ENCODE measurements at regions not wholly inside any gene's neighbourhood (a gene's known extent, or its start where the extent isn't known, plus 50 kb on each side); places are given as distances from the start of the nearest gene placed in this dataset.
"Not testable (repeated sequence)": the region's sequence is repeated elsewhere in the genome, so short reads cannot be mapped to it uniquely, and the experiment has no call there.

DNA sequence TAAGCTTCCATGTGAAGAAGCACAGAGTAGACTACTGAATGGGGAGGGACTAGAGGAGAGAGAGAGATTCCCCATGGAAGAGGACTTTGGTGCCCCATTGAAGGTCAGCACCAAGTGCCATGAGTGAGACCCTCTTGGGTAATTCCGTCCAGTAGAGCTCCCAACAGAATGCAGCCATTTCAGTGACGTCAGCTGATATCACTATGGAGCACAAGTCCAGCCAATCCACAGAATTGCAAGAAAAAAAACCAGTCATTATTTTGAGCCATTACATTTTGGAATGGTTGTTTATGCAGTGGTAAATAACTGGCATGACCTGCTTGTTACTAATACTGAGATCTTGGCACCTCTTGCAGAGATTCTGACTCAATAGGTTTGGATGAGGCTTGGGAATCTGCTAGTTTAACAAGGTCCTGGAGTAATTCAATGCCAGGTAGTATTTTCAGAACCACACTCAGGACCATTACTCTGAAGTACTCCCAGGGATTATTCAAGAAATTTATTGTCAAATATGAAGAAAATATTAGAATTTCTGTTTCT is 52.6 kb upstream of the SP8 start:
- no peak for DNase-seq

DNA sequence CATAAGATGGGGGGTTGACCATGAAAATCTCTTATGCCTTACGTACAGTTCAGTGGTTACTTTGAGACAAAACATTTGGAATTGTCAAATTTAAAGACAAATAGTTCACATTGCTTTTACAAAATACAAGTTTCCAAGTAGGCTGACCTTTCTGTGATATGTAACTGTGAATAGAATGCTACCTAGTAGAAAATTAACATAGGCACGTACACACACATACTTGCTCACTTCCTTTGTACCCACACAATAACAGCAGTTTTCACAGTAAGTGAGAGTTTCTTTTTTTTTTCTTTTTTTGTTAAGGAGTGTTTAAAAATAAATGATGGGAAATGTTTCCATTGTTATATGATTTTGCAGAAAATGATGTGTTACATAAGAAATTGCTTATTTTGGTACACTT is 53.3 kb upstream of the SP8 start:
- DNase-seq = no peak

DNA sequence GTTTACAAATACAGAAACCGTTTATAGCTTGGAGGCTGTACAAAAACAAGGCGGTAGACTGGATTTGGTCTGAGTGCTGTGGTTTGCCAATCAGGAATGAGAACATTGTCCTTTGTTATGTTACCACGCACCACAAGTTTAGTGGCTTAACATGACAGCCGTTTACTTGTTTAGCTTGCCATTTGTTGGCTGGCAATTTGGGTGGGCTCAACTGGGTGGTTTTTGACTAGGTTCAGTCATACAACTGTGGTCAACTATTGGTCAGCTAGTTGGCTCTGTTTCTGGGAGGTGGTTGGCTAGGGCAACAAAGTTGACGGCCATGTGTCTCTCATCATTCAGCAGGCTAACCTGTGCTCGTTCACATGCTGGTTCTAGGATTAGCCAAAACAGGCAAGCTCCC is 60.1 kb upstream of the SP8 start:
- no peak for DNase-seq

DNA sequence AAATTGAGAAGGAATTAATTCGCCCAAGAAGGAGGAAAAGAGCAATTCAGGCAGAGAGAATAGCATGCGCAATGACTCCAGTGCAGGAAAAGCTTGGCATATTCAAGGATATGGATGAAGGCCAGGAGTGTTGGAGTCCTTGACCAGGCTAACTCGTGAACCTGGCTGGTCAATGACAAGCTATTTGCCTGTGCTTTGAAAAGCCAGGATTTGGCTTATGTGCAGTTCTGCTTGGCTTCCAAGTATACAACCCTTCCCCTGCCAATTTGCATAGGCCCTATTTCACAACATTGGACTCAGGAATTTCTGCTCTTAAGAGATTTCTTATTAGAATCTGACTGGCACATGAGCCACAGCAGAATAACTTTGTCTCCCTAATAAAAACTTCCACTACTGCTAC is 72.3 kb upstream of the SP8 start:
- no peak for DNase-seq

DNA sequence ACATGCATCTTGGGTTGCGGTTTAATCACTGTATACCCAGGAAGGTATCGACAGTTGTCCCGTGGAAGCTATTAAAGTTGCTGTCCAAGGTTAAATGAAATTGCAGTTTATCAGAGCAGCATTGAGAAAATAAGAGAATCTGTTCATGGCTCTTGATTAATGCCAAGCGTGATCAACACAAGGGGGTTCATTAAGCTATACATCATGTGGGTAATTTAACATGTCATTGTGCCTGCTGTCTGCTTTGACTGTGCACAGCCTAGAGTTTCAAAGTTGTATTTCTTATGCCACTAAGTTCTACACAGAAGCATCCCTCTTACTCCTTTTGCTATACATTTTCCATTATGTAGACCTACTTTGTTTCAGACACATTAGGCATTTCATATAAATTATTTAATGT is 74.8 kb upstream of the SP8 start:
- DNase-seq = no peak

DNA sequence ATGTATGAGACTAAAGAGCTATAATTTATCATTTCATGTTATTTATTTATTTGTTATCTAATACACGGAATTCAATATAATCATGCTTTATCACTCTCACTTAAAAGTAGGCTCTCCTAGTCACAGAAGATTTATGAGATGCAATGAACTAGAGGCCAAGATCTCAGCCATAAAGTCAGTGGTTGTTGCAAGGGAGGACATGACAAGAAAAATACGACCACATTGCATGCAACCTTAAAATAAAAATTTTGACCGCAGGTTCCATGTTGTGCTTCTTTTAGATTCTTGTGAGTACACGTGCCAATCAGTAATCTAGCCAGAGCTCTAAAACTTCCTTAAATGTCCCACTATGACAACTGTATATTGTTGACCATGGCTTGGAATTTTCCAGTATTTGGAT is 75.9 kb upstream of the SP8 start:
- DNase-seq = no peak

DNA sequence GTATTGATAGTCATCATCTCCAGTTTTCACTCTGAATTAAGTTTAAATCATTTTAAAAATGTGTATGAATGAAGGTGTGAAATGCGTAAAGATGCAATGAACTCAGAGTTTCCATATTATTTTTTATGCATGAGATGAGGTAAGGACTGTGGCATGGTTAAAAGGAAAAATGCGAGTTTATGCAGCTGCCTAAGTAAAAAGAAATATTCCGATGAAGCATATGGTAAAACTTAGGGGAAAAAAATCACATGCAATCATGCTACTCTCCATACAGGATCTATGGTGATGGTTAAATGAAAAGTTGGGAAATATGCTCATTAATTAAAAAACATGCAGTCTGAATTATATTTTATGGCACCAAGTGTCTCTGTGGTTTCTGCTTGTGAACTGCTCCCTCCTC is 77.5 kb upstream of the SP8 start:
- no peak for DNase-seq

DNA sequence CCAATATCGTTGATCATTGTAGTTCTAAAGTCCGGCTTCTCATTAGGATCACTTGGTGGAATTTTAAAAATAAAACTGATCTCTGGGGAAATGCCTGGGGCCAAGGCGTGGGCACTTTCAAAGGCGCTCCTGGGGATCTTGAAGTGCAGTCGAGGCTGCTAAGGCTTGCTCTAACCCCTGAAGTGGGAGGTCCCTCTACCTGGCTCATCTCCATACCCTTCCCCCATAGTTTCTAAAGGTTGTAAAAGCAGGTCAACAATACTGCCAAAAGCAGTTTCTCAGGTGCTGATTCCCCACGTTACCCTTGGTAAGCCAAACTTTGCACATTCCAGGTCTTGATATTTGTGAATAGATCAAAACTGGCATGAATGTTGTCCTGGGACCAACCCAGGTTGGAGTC is 79.0 kb upstream of the SP8 start:
- no peak for DNase-seq

DNA sequence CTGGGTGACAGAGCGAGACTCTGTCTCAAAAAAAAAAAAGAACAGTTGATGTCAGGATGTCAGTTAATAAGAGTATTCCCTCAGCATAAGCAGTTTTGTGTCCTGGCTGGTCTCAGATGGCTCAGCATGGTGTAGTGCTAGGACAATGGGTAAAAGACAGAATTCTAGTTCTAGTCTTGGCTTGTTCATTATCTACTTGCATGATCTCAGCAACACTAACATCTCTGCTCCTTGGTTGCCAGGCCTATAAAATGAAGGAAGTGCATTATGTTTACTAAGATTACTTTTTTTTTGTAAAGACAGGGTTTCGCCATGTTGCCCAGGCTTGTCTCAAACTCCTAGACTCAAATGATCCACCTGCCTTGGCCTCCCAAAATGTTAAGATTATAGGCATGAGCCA is 84.3 kb upstream of the SP8 start:
- no peak for DNase-seq

DNA sequence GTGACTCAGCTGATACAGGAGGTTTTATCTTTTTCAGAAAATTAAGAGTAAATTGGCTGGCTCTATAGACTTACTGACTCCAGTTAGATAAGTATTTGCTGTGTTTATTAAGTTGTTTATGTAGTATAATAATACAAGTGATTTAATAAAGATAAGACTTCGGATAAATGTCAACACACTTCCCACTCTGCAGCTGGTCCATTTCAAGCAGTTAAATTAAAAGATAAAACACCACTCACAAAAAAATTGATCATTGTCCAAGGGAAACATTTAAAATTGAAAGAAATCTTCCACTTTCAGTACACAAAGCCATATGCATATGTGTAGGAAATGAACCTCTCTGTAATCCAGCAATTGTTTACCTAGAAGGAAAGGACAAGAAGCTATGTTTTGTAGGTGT is 106.1 kb upstream of the SP8 start:
- DNase-seq = no peak

DNA sequence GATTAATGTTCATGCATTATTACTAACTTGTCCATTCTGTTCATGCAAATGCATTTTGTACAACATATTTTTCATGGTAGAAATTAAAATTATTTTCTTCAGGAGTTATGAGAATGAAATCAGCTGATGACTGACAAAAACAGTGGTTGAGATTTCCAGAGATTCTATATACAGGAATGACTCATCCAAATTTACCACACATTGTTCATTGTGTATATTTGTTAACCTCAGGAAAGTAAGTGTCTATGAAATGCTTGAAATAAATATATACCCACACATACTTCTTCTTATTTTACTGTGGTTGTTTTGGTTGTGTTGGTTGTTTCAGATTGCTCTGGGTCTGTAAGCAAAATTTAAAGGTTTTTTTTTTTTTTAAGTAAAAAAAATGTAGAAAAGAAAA is 108.1 kb upstream of the SP8 start:
- no peak for DNase-seq

DNA sequence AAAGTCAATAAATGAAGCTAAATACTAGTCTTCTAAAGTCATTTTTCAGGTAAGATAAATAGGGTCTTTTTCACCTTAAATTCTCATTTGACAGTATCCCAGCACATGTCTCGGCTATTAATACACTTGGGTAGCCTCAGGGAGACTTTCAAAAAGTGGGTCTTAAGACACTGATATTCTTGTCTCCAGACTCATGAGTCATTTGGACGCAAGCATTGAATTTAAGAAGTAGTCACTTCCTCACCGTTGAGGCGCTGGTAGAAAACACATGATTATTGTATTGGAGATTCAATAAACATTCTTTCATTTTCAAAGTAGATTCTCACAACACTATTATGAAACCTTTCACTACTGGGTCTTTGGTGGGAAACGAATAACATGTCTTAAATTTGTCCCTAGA is 108.9 kb upstream of the SP8 start:
- DNase-seq = no peak

DNA sequence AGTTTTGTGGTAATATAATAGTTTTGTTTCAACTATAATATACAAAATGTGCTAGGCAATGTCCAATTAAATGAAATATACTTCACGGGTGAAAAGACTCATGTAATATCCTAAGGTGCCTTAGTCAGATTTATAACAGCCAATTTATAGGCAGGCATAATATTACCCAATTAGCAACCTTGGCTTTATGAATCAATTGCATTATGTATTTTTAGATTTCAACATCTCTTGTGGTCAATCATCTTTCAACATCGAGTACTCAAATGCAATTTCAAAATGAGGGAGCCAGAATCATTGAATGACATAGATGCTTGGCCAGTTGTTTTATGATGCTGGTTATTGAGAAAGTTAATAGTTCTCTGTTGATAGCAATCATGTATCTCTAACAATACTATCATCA is 110.3 kb upstream of the SP8 start:
- no peak for DNase-seq

DNA sequence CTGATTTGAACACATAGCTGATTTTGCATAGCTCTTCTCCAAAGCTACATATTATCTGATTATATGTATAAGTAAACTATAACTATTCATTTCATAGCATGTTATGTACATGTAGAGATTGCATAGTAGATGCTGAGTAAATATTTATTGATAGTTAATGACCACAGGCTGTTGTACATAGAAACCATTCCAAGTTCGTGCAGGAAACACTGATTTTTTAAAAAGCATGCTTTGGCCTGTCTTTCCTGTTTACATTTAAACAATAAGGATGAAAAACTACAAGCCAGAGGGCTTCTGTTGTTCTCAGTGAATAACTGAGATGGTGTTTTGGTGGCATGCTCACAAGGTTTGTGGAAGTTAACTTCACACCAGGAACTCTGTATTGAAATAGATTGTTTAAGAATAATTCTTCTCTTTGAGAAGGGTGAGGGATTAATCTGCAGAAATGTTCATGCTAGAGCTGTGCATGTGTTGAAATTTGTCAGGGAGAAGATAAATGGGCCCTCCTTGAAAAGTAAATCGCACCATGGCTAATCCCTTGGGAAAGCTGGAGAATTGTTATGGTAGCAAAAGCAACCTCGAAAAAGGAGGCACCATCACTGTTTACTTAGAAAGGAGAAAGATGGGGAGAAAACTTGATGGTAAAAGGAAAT is 120.2 kb upstream of the SP8 start:
- no peak for DNase-seq

DNA sequence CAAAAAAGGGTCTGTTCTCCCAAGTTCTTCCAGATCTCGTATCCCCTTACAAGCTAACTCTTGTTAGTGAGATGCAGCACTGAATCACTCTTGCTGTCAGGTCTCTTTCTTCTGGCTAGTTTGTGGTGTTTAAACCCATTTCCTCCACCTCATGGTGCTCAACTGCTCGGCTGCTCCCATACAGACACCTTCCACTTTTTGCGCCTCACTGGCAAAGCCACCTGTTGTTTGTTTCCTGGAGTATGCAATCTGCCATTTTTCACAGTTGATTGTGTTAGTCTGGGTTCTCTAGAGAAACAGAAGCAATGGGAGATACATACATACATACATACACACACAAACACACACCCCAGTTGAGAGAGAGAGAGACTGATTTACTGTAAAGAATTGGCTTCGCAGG is 124.4 kb upstream of the SP8 start:
- no peak for DNase-seq

DNA sequence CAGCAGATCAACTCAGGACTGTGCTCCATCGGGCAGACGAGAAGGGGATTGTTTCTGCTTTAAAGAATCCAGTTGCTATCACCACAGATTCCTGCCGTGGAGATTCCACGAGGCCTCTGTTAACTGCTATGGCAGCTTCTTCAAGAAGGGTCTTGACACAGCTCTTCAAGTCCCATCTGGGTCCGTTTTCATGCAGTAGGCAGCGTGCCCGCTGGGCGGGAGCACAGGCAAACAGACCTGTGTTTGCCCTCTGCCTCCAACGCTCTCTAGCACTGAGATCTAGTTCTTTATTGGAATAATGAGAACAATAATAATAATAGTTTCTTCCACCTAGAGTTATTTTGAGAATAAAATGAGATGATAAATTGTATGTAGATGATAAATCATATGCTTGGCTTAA is 127.2 kb upstream of the SP8 start:
- no peak for DNase-seq

DNA sequence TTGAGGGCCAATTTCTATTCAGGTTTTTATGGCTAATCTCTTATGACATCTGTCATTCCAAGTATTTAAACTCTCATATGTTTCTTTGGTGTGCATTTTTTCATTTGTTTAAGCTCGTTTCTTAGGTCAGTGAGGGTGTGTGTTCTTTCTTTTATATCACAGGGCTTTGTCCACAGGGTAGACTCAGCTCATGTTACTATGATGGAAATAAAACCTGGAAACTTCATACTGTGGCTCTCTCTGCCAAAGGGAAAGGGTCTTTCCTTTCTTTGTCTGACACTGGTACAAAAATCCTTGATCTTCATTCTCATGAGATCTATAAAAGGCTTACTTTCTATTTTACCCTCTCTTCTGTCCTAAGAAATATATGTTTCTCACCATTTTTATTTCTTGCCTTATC is 129.6 kb upstream of the SP8 start:
- no peak for DNase-seq

DNA sequence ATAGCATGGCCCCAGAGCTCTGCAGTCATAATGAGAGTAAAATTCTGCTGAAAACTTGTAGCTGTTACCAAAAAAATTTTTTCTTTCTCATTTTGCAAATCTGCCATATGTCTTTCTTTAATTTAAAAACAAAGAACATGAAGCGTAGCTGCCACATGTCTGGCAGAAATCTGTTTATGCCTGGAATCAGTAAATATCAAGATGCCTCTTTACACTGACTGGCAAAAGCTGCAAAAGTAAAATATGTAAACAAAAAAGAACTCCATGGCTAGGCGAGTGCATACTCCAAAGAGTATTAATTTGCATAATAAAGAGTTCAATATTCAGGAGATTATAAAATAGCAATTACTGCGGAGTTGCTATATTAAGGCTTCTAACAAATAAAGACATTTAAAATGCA is 130.9 kb upstream of the SP8 start:
- DNase-seq = no peak

DNA sequence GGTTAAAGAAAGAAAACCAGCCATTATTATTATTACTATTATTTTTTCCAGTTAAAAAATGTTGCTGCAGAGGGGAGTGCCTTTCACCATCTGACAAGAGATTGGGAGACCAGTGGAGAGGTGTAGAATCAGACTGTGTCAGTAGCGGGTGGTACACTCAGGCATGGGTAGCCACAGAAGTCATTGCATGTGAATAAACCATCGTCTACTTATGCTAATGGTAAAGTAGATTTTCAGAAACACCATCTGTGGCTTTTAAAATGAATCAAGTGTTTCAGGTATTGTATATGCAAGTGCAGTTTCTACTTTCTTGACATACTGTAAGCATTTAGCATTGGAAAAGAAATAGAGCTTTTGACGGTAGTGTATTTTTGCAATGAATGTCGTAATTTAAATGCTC is 131.5 kb upstream of the SP8 start:
- no peak for DNase-seq

DNA sequence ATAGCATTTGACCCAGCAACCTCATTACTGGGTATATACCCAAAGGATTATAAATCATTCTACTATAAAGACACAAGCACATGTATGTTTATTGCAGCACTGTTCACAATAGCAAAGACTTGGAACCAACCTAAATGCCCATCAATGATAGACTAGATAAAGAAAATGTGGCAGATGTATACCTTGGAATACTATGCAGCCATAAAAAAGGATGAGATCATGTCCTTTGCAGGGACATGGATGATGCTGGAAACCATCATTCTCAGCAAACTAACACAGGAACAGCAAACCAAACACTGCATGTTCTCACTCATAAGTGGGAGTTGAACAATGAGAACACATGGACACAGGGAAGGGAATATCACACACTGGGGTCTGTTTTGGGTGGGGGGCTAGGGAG is 140.5 kb upstream of the SP8 start:
- DNase-seq = not testable (repeated sequence)

DNA sequence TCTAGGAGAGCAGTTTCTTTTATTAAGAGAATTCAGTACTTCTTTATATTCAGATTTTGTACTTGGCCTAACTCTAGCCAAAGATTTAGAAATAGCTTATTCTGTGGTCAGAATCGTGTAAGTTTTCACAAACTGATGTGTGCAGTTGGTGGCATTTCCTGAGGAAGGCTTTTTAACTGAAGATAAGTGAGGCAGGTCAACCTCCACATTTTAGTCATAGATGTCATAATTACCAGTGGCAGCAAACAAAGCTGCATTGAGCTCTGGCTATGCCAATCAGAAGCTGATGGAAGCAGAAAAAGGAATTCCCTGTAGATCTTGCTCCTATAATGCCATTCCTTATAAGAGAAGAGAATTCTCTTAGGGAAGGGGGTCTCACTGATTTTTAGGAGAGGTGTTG is 141.3 kb upstream of the SP8 start:
- DNase-seq = no peak

DNA sequence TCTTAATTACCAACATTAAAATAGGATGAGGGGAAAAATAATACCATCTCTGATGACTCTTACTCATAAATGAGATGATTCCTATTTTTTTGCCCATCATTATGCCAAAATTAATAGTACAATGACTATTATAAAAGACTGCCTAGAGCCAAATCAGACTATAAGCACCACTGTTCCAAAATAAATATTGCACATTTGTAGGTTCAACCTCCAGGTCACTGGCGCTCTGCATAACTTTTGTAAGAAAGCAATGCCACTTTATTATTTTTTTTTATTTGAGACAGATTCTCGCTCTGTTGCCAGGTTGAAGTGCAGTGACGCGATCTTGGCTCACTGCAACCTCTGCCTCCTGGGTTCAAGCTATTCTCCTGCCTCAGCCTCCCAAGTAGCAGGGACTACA is 142.5 kb upstream of the SP8 start:
- no peak for DNase-seq

DNA sequence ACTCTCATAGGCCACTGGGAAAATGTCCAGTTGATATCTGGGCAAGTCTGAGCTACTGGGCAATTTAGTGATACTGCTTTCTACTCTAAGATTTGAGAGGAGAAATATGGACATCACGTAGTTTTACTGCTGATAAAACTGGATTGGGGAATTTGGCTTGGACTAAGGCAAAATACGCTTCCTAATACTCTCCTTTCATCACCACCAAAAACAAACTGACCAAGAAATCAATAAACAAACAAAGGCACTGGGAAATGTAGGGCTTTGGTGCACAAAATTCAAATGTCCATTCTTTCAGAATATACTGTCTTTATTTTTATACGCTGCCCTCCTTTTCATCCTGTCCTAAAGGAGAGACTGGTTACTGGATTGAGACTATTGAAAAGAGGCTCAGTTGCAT is 145.1 kb upstream of the SP8 start:
- DNase-seq = no peak

DNA sequence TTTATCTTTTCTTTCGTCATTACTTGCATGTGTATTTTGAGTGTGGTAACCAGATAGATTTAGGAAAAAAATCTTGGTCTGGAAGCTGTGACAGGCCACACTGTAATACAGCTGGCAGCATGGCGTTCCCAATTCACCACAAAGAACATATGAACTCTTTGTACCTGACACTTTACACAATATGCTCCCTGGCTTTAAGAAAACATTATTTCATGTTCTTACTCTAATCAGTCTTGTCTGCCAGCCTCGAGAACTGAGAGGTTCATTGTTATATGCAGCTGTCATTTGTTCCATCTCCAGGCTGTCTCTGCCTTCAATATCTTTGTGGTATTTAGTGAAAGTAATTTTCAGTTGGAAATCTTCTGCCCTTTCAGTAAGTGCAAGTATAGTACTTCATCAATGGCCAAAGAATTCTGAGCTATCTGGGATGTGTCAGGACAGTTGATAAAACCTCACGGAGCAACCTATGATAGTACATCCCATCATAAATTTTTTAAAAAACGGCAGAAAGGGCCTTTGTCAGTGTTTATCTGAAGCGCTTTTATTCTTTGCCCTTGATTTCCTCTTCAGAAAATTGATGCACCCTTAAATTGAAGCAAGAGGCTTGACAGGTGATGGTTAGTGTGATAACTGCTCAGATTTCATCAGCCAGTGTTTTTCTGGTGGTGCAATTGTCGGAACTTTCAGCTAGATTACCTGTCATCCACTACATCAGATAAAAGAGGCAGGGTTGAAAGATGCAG is 146.3 kb upstream of the SP8 start:
- no peak for DNase-seq

DNA sequence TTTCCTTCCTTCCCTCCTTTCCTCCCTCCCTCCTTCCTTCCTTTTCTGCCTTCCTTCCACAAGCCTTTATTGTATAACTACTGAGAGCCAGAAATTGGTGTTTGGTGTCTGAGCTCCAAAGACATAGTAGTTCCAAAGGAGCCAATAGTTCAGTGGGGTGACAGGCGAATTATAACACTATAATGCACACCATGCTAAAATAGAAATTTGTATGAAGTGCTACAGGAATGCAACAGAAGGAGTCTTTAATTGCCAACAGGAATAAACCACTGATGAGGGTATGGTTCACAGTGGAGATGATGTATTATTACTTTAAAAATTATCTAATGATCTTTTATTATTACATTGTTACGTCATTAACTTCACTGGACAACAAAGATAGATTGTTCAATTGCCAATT is 158.8 kb upstream of the SP8 start:
- no peak for DNase-seq
